ENCODE measurements at regions not wholly inside any gene's neighbourhood (a gene's known extent, or its start where the extent isn't known, plus 50 kb on each side); places are given as distances from the start of the nearest gene placed in this dataset.

DNA sequence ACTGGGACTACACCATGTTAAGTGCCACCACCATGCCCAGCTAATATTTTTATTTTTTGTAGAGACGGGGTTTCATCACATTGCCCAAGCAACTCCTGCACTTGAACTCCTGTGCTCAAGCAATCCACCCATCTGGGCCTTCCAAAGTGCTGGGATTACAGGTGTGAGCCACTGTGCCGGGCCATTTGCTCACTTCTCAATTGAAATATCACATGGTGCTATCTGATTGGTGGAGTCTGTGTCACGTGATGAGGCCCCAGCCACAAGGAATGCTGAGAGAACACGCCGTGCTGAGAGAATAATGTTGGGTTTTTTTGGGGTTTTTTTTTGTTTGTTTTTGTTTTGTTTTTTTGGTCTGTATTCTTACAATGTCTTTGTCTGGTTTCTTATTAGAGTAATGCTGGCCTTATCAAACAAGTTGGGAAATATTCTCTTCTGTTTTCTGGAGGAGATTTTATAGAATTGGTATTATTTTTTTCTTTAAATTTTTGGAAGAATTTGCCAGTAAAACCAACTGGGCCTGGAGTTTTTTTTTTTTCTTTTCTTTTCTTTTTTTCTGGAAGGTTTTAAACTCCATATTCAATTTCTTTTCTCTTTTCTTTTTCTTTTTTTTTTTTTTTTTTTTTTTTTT lies 183.2 kb upstream of the KCNG1 start:
- no peak overlapping the region for H3K9ac ChIP-seq
- POLR2A ChIA-PET, result no interaction called here
- peak overlapping the region in 1 of 2 experiments; percentile 94; a peak in 2 of 4 replicates for H3K27ac ChIP-seq (ENCODE audit: low read depth in 2 of 2, low read length in 1 of 2)
- no peak for DNase-seq
- 73% methylated on average over 5 of the region's 5 CpGs for WGBS (ENCODE audit: low lambda C conversion rate)
- no peaks in the 10 kb centered on the region for H3K9me3 ChIP-seq
- no peaks in the 10 kb centered on the region for H3K9me2 ChIP-seq
- H3K4me1 ChIP-seq (ENCODE audit: control insufficient read depth in 1 of 2, insufficient read depth in 2 of 2, low read depth in 1 of 2, low read length in 1 of 2), result peaks cover 0 to 7% of the 10 kb centered on the region in 2 experiments; a peak in 2 of 4 replicates
- H4K20me1 ChIP-seq (ENCODE audit: insufficient read depth), result no peaks in the 10 kb centered on the region
- H2AFZ ChIP-seq (ENCODE audit: low read depth), result no peak overlapping the region
- no peaks in the 10 kb centered on the region for H3K36me3 ChIP-seq (replicated peaks in 1 of 2; ENCODE audit: control insufficient read depth in 1 of 2, insufficient read depth in 2 of 2, low read length in 1 of 2)
- no peak overlapping the region for H3K4me2 ChIP-seq
- CTCF ChIA-PET, result interaction anchor here (1.2 kb wide), 1 partner anchor 14 kb away, joined by 4 read pairs; no protein-coding TSS in a partner anchor
- H3K27me3 ChIP-seq (ENCODE audit: insufficient read depth), result no peaks in the 10 kb centered on the region; the same call in 1 of the 2 replicates
- no peak overlapping the region for H3K4me3 ChIP-seq (ENCODE audit: low read depth in 2 of 2, low read length in 1 of 2)
- TF ChIP-seq, protein P1, sequence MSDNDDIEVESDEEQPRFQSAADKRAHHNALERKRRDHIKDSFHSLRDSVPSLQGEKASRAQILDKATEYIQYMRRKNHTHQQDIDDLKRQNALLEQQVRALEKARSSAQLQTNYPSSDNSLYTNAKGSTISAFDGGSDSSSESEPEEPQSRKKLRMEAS (IDR thresholded peaks at IDR 0.05; ENCODE audit: low read depth), result no peak
- TF ChIP-seq USF1 (IDR thresholded peaks at IDR 0.05; ENCODE audit: borderline replicate concordance, low read depth), result peak; percentile 55; the same call in 1 of the 2 replicates
- no peaks in the 10 kb centered on the region for H3F3A ChIP-seq (replicated peaks; ENCODE audit: insufficient read depth)
- no peaks in the 10 kb centered on the region for H3K79me2 ChIP-seq (ENCODE audit: insufficient read depth)

GRCh38 chr20:51204794-51205193 lies 181.9 kb upstream of the KCNG1 start:
- H3K27ac ChIP-seq (ENCODE audit: low read depth in 2 of 2, low read length in 1 of 2), result peak overlapping the region in 1 of 2 experiments; percentile 94; a peak in 2 of 4 replicates
- POLR2A ChIA-PET, result interaction anchor here (1.1 kb wide), 2 partner anchors 48 to 76 kb away, joined by 3 to 4 read pairs; no protein-coding TSS in a partner anchor
- no peaks in the 10 kb centered on the region for H3K36me3 ChIP-seq (replicated peaks in 1 of 2; ENCODE audit: control insufficient read depth in 1 of 2, insufficient read depth in 2 of 2, low read length in 1 of 2)
- H3K9me3 ChIP-seq, result no peaks in the 10 kb centered on the region
- H3K9ac ChIP-seq, result no peak overlapping the region
- TF ChIP-seq GATA2 (CRISPR knock-in tag; IDR thresholded peaks at IDR 0.05) (peak; percentile 89), TCF12 (IDR thresholded peaks at IDR 0.05) (no peak), USF1 (IDR thresholded peaks at IDR 0.05; ENCODE audit: borderline replicate concordance, low read depth) (no peak), EP300 (IDR thresholded peaks at IDR 0.05; ENCODE audit: borderline replicate concordance in 1 of 2, low read depth in 1 of 2, low read length in 1 of 2) (peak in 1 of 2 experiments; percentile 73; a peak in 2 of 4 replicates)
- TF ChIP-seq, protein P2, sequence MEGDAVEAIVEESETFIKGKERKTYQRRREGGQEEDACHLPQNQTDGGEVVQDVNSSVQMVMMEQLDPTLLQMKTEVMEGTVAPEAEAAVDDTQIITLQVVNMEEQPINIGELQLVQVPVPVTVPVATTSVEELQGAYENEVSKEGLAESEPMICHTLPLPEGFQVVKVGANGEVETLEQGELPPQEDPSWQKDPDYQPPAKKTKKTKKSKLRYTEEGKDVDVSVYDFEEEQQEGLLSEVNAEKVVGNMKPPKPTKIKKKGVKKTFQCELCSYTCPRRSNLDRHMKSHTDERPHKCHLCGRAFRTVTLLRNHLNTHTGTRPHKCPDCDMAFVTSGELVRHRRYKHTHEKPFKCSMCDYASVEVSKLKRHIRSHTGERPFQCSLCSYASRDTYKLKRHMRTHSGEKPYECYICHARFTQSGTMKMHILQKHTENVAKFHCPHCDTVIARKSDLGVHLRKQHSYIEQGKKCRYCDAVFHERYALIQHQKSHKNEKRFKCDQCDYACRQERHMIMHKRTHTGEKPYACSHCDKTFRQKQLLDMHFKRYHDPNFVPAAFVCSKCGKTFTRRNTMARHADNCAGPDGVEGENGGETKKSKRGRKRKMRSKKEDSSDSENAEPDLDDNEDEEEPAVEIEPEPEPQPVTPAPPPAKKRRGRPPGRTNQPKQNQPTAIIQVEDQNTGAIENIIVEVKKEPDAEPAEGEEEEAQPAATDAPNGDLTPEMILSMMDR (IDR thresholded peaks at IDR 0.05), result no peak
- no peaks in the 10 kb centered on the region; the same call in 1 of the 2 replicates for H3K27me3 ChIP-seq (ENCODE audit: insufficient read depth)
- no peaks in the 10 kb centered on the region for H3F3A ChIP-seq (replicated peaks; ENCODE audit: insufficient read depth)
- no peaks in the 10 kb centered on the region for H3K9me2 ChIP-seq
- WGBS (ENCODE audit: low lambda C conversion rate), result 0% methylated on average over 1 of the region's 1 CpG
- peak; percentile 55 for DNase-seq
- H2AFZ ChIP-seq (ENCODE audit: low read depth), result no peak overlapping the region
- H3K79me2 ChIP-seq (ENCODE audit: insufficient read depth), result no peaks in the 10 kb centered on the region
- CTCF ChIA-PET, result interaction anchor here (1.1 to 2.3 kb wide), 5 partner anchors 15 to 184 kb away, joined by 3 to 7 read pairs (median 4); no protein-coding TSS in a partner anchor
- H4K20me1 ChIP-seq (ENCODE audit: insufficient read depth), result no peaks in the 10 kb centered on the region
- H3K4me2 ChIP-seq, result no peak overlapping the region
- no peak overlapping the region for H3K4me3 ChIP-seq (ENCODE audit: low read depth in 2 of 2, low read length in 1 of 2)
- peaks cover 0 to 7% of the 10 kb centered on the region in 2 experiments; a peak in 2 of 4 replicates for H3K4me1 ChIP-seq (ENCODE audit: control insufficient read depth in 1 of 2, insufficient read depth in 2 of 2, low read depth in 1 of 2, low read length in 1 of 2)

Data from SK-N-SH (cell line).